WTC11 (cell line): ENCODE measurements at regions not wholly inside any gene's neighbourhood (a gene's known extent, or its start where the extent isn't known, plus 50 kb on each side); places are given as distances from the start of the nearest gene placed in this dataset.

Source experiments
- ATAC-seq: fragments of 200-7000 bp; cut with Tn5 transposase; 2 replicates; pipeline ENCODE4 v1.10.0; 2021; ENCODE audit warnings: mild to moderate bottlenecking, moderate library complexity
- CTCF ChIA-PET: fragments of 300-600 bp; sonication (Branson Sonifier 250); formaldehyde crosslinking; loops from one replicate; lab custom pipeline; 2021; ENCODE audit warnings: antibody characterized with exemption; lab: Charles Lee
- POLR2A ChIA-PET: fragments of 350-600 bp; sonication (Branson Sonifier 250); formaldehyde crosslinking; loops from one replicate; lab custom pipeline; 2021; ENCODE audit warnings: antibody characterized with exemption; lab: Charles Lee
- DNase-seq: peaks from one replicate; pipeline ENCODE4 v3.0.0; 2021; ENCODE audit warnings: low spot score
- H3K27ac Mint-ChIP-seq: 2 replicates; pipeline ENCODE4 v1.8.0; 2021; ENCODE audit warnings: mixed read lengths
- H3K27me3 Mint-ChIP-seq: 2 replicates; pipeline ENCODE4 v1.8.0; 2021; ENCODE audit warnings: low read depth, mild to moderate bottlenecking, moderate library complexity, mixed read lengths
- H3K36me3 Mint-ChIP-seq: 2 replicates; pipeline ENCODE4 v1.8.0; 2021; ENCODE audit warnings: mixed read lengths
- H3K4me1 Mint-ChIP-seq: 2 replicates; pipeline ENCODE4 v1.8.0; 2022; ENCODE audit warnings: mixed read lengths
- H3K4me3 Mint-ChIP-seq: 2 replicates; pipeline ENCODE4 v1.8.0; 2021; ENCODE audit warnings: mild to moderate bottlenecking, moderate library complexity, mixed read lengths
- H3K9me3 Mint-ChIP-seq: 2 replicates; pipeline ENCODE4 v1.8.0; 2021; ENCODE audit warnings: mixed read lengths
- ATF3 ChIP-seq: sonication (generic); formaldehyde crosslinking; conservative IDR thresholded peaks from 2 replicates; pipeline ENCODE4 v1.8.1; 2022; ENCODE audit warnings: mild to moderate bottlenecking, missing genetic modification reagents
- CREB1 ChIP-seq: sonication (generic); formaldehyde crosslinking; IDR thresholded peaks from 2 replicates; pipeline ENCODE4 v1.8.0; 2023; ENCODE audit warnings: mild to moderate bottlenecking, missing genetic modification reagents
- EMX1 ChIP-seq: fragments of 250-450 bp; sonication (Bioruptor Pico); IDR thresholded peaks from 2 replicates; pipeline ENCODE4 v1.8.0; 2021; ENCODE audit warnings: mild to moderate bottlenecking
- FOXJ3 ChIP-seq: sonication (generic); formaldehyde crosslinking; IDR thresholded peaks from 2 replicates; pipeline ENCODE4 v1.9.0; 2021; ENCODE audit warnings: missing genetic modification reagents, mild to moderate bottlenecking, borderline replicate concordance
- GRHL2 ChIP-seq: fragments of 250-450 bp; sonication (Bioruptor Pico); IDR thresholded peaks from 2 replicates; pipeline ENCODE4 v1.8.0; 2022; ENCODE audit warnings: mild to moderate bottlenecking, moderate library complexity; ENCODE audit not compliant: insufficient replicate concordance, severe bottlenecking
- IRF2 ChIP-seq: sonication (generic); formaldehyde crosslinking; IDR thresholded peaks from 2 replicates; pipeline ENCODE4 v1.8.0; 2022; ENCODE audit warnings: low read depth, missing genetic modification reagents, borderline replicate concordance
- JUN ChIP-seq: sonication (generic); formaldehyde crosslinking; IDR thresholded peaks from 2 replicates; pipeline ENCODE4 v1.8.0; 2023; ENCODE audit warnings: mild to moderate bottlenecking, missing genetic modification reagents
- NFATC4 ChIP-seq: fragments of 250-450 bp; sonication (Bioruptor Pico); IDR thresholded peaks from 2 replicates; pipeline ENCODE4 v1.9.0; 2021; ENCODE audit warnings: mild to moderate bottlenecking
- NFYB ChIP-seq: sonication (generic); formaldehyde crosslinking; conservative IDR thresholded peaks from 2 replicates; pipeline ENCODE4 v1.8.0; 2022; ENCODE audit warnings: low read depth, missing genetic modification reagents
- NR1H2 ChIP-seq: sonication (generic); formaldehyde crosslinking; IDR thresholded peaks from 2 replicates; pipeline ENCODE4 v1.9.0; 2021; ENCODE audit warnings: mild to moderate bottlenecking, moderate library complexity, missing genetic modification reagents
- PRRX2 ChIP-seq: fragments of 250-450 bp; sonication (Bioruptor Pico); IDR thresholded peaks from 2 replicates; pipeline ENCODE4 v1.8.0; 2021; ENCODE audit warnings: mild to moderate bottlenecking
- RELA ChIP-seq: sonication (generic); formaldehyde crosslinking; IDR thresholded peaks from 2 replicates; pipeline ENCODE4 v1.8.1; 2022; ENCODE audit warnings: missing genetic modification reagents, mild to moderate bottlenecking, borderline replicate concordance
- SMAD3 ChIP-seq: sonication (generic); formaldehyde crosslinking; IDR thresholded peaks from 2 replicates; pipeline ENCODE4 v1.8.0; 2022; ENCODE audit warnings: missing genetic modification reagents, mild to moderate bottlenecking, borderline replicate concordance
- SP1 ChIP-seq: sonication (generic); formaldehyde crosslinking; conservative IDR thresholded peaks from 2 replicates; pipeline ENCODE4 v1.8.1; 2022; ENCODE audit warnings: missing genetic modification reagents
- TEAD4 ChIP-seq: sonication (generic); formaldehyde crosslinking; IDR thresholded peaks from 2 replicates; pipeline ENCODE4 v1.8.0; 2022; ENCODE audit warnings: mild to moderate bottlenecking, missing genetic modification reagents
- ZNF138 ChIP-seq: sonication (generic); formaldehyde crosslinking; conservative IDR thresholded peaks from 2 replicates; pipeline ENCODE4 v1.8.1; 2022; ENCODE audit warnings: mild to moderate bottlenecking, moderate library complexity, missing genetic modification reagents
- ZNF219 ChIP-seq: sonication (generic); formaldehyde crosslinking; IDR thresholded peaks from 2 replicates; pipeline ENCODE4 v1.8.0; 2023; ENCODE audit warnings: missing genetic modification reagents, mild to moderate bottlenecking, borderline replicate concordance
- ZNF263 ChIP-seq: sonication (generic); formaldehyde crosslinking; IDR thresholded peaks from 2 replicates; pipeline ENCODE4 v1.8.1; 2022; ENCODE audit warnings: low read depth, mild to moderate bottlenecking, moderate library complexity, missing genetic modification reagents
- ZNF317 ChIP-seq: sonication (generic); formaldehyde crosslinking; IDR thresholded peaks from 2 replicates; pipeline ENCODE4 v1.8.1; 2023; ENCODE audit warnings: low read depth, mild to moderate bottlenecking, moderate library complexity, missing genetic modification reagents, borderline replicate concordance
- ZNF416 ChIP-seq: fragments of 250-450 bp; sonication (Bioruptor Pico); IDR thresholded peaks from 2 replicates; pipeline ENCODE4 v1.9.0; 2021; ENCODE audit warnings: mild to moderate bottlenecking, inconsistent platforms
- TF ChIP-seq, protein P1 (sequence below): sonication (generic); formaldehyde crosslinking; IDR thresholded peaks from 2 replicates; pipeline ENCODE4 v1.8.1; 2023; ENCODE audit warnings: mild to moderate bottlenecking, missing genetic modification reagents, moderate library complexity
- TF ChIP-seq, protein P2 (sequence below): fragments of 250-450 bp; sonication (Bioruptor Pico); IDR thresholded peaks from 2 replicates; pipeline ENCODE4 v1.8.0; 2021; ENCODE audit warnings: mild to moderate bottlenecking
- TF ChIP-seq, protein P3 (sequence below): sonication (generic); formaldehyde crosslinking; IDR thresholded peaks from 2 replicates; pipeline ENCODE4 v1.8.1; 2023; ENCODE audit warnings: mild to moderate bottlenecking, missing genetic modification reagents
- TF ChIP-seq, protein P4 (sequence below): sonication (generic); formaldehyde crosslinking; IDR thresholded peaks from 2 replicates; pipeline ENCODE4 v1.8.1; 2022; ENCODE audit warnings: low read depth, missing genetic modification reagents, borderline replicate concordance
- TF ChIP-seq, protein P5 (sequence below): sonication (generic); formaldehyde crosslinking; IDR thresholded peaks from 2 replicates; pipeline ENCODE4 v1.8.0; 2023; ENCODE audit warnings: mild to moderate bottlenecking, missing genetic modification reagents

- Mint-ChIP-seq H3K27me3 (peaks cover 2% of the 10 kb centered on the region; the same call in 1 of the 2 replicates), H3K4me3 (no peak overlapping the region), H3K36me3 (no peaks in the 10 kb centered on the region), H3K4me1 (peaks cover 17% of the 10 kb centered on the region), H3K27ac (no peak overlapping the region), H3K9me3 (0 out of 2 replicates have a peak, but pooled peaks cover 6% of the 10 kb centered on the region)
- TF ChIP-seq RELA (CRISPR knock-in tag) (no peak), IRF2 (no peak), JUN (CRISPR knock-in tag) (no peak), ZNF138 (CRISPR knock-in tag) (no peak), EMX1 (CRISPR knock-in tag) (no peak), ZNF317 (no peak)
- TF ChIP-seq, protein P1, sequence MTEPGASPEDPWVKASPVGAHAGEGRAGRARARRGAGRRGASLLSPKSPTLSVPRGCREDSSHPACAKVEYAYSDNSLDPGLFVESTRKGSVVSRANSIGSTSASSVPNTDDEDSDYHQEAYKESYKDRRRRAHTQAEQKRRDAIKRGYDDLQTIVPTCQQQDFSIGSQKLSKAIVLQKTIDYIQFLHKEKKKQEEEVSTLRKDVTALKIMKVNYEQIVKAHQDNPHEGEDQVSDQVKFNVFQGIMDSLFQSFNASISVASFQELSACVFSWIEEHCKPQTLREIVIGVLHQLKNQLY (CRISPR knock-in tag): no peak
- no peak for DNase-seq
- ChIA-PET CTCF (no interaction called here), POLR2A (no interaction called here)
- no peak for ATAC-seq
These were observed 162.5 kb upstream of the ATP6AP2 start for GRCh38 chrX:40418146-40418812.

- H3K4me1 Mint-ChIP-seq: peaks cover 33% of the 10 kb centered on the region
- ATAC-seq (no peak), DNase-seq (no peak)
- ChIA-PET CTCF (no interaction called here), POLR2A (no interaction called here)
- no peak overlapping the region for H3K27ac Mint-ChIP-seq
- H3K27me3 Mint-ChIP-seq: peaks cover 2% of the 10 kb centered on the region; the same call in 1 of the 2 replicates
- H3K36me3 Mint-ChIP-seq: no peaks in the 10 kb centered on the region
- no peak overlapping the region for H3K4me3 Mint-ChIP-seq
- TF ChIP-seq NFATC4 (CRISPR knock-in tag): no peak
- TF ChIP-seq JUN (CRISPR knock-in tag): no peak
- no peak for TF ChIP-seq SP1 (CRISPR knock-in tag)
- TF ChIP-seq ZNF219: no peak
- TF ChIP-seq ATF3 (CRISPR knock-in tag): no peak
- no peak for TF ChIP-seq NFYB (CRISPR knock-in tag)
- TF ChIP-seq PRRX2: no peak
- no peak for TF ChIP-seq FOXJ3 (CRISPR knock-in tag)
- TF ChIP-seq, protein P2, sequence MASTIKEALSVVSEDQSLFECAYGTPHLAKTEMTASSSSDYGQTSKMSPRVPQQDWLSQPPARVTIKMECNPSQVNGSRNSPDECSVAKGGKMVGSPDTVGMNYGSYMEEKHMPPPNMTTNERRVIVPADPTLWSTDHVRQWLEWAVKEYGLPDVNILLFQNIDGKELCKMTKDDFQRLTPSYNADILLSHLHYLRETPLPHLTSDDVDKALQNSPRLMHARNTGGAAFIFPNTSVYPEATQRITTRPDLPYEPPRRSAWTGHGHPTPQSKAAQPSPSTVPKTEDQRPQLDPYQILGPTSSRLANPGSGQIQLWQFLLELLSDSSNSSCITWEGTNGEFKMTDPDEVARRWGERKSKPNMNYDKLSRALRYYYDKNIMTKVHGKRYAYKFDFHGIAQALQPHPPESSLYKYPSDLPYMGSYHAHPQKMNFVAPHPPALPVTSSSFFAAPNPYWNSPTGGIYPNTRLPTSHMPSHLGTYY (CRISPR knock-in tag): no peak
- no peak for TF ChIP-seq SMAD3 (CRISPR knock-in tag)
- no peak for TF ChIP-seq CREB1 (CRISPR knock-in tag)
- TF ChIP-seq GRHL2: no peak
- TF ChIP-seq ZNF317: no peak
- no peak for TF ChIP-seq ZNF416
- TF ChIP-seq, protein P3, sequence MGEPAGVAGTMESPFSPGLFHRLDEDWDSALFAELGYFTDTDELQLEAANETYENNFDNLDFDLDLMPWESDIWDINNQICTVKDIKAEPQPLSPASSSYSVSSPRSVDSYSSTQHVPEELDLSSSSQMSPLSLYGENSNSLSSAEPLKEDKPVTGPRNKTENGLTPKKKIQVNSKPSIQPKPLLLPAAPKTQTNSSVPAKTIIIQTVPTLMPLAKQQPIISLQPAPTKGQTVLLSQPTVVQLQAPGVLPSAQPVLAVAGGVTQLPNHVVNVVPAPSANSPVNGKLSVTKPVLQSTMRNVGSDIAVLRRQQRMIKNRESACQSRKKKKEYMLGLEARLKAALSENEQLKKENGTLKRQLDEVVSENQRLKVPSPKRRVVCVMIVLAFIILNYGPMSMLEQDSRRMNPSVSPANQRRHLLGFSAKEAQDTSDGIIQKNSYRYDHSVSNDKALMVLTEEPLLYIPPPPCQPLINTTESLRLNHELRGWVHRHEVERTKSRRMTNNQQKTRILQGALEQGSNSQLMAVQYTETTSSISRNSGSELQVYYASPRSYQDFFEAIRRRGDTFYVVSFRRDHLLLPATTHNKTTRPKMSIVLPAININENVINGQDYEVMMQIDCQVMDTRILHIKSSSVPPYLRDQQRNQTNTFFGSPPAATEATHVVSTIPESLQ (CRISPR knock-in tag): no peak
- TF ChIP-seq, protein P4, sequence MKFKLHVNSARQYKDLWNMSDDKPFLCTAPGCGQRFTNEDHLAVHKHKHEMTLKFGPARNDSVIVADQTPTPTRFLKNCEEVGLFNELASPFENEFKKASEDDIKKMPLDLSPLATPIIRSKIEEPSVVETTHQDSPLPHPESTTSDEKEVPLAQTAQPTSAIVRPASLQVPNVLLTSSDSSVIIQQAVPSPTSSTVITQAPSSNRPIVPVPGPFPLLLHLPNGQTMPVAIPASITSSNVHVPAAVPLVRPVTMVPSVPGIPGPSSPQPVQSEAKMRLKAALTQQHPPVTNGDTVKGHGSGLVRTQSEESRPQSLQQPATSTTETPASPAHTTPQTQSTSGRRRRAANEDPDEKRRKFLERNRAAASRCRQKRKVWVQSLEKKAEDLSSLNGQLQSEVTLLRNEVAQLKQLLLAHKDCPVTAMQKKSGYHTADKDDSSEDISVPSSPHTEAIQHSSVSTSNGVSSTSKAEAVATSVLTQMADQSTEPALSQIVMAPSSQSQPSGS: no peak
- TF ChIP-seq, protein P5, sequence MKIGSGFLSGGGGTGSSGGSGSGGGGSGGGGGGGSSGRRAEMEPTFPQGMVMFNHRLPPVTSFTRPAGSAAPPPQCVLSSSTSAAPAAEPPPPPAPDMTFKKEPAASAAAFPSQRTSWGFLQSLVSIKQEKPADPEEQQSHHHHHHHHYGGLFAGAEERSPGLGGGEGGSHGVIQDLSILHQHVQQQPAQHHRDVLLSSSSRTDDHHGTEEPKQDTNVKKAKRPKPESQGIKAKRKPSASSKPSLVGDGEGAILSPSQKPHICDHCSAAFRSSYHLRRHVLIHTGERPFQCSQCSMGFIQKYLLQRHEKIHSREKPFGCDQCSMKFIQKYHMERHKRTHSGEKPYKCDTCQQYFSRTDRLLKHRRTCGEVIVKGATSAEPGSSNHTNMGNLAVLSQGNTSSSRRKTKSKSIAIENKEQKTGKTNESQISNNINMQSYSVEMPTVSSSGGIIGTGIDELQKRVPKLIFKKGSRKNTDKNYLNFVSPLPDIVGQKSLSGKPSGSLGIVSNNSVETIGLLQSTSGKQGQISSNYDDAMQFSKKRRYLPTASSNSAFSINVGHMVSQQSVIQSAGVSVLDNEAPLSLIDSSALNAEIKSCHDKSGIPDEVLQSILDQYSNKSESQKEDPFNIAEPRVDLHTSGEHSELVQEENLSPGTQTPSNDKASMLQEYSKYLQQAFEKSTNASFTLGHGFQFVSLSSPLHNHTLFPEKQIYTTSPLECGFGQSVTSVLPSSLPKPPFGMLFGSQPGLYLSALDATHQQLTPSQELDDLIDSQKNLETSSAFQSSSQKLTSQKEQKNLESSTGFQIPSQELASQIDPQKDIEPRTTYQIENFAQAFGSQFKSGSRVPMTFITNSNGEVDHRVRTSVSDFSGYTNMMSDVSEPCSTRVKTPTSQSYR (CRISPR knock-in tag): no peak
- no peak for TF ChIP-seq TEAD4 (CRISPR knock-in tag)
- no peak for TF ChIP-seq NR1H2 (CRISPR knock-in tag)
- TF ChIP-seq ZNF263 (CRISPR knock-in tag): no peak
- no peaks in the 10 kb centered on the region for H3K9me3 Mint-ChIP-seq
These were observed 165.1 kb upstream of the ATP6AP2 start for GRCh38 chrX:40415675-40416074.
